A549 (cell line): ENCODE measurements at regions not wholly inside any gene's neighbourhood (a gene's known extent, or its start where the extent isn't known, plus 50 kb on each side); places are given as distances from the start of the nearest gene placed in this dataset.

Source experiments
- ATAC-seq, 2 experiments: fragments of 200-7000 bp in 1 of 2; fragments of >200 bp in 1 of 2; cut with Nextera tagmentation in 1 of 2; cut with Tn5 transposase in 1 of 2; 3 replicates each; pipeline versions ENCODE4 v1.8.0 to v1.9.1; 2018 to 2020; ENCODE audit warnings: mild to moderate bottlenecking in 1 of 2, moderate library complexity in 1 of 2
- CTCF ChIA-PET: fragments of 300-600 bp; sonication (Branson Sonifier 250); formaldehyde crosslinking; extraction: SDS; loops from one replicate; lab custom pipeline; 2021; ENCODE audit warnings: antibody characterized with exemption, inconsistent platforms; lab: Yijun Ruan, JAX
- POLR2A ChIA-PET: fragments of 350-600 bp; formaldehyde crosslinking; extraction: SDS; loops from one replicate; lab custom pipeline; 2021; ENCODE audit warnings: antibody characterized with exemption, inconsistent platforms; lab: Yijun Ruan, JAX
- DNase-seq, 2 experiments: peaks; one replicate each; pipeline versions ENCODE4 v3.0.0 to v3.0.0-alpha.2; 2011 to 2016; ENCODE audit warnings: low read depth in 1 of 2, low spot score in 1 of 2
- FAIRE-seq: peaks from 2 replicates; lab custom pipeline; 2011; peaks lifted over from hg19 to GRCh38; lab: Jason Lieb, UNC
- H3K27ac ChIP-seq, 2 experiments: fragments of >200 bp; sonication (Bioruptor Twin); formaldehyde crosslinking; 3 replicates each; pipeline ENCODE4 v1.5.1; 2016 to 2017
- H3K4me1 ChIP-seq: fragments of >200 bp; sonication (Bioruptor Twin); formaldehyde crosslinking; 3 replicates; pipeline ENCODE4 v1.6.1; 2016
- H3K4me2 ChIP-seq: fragments of >200 bp; sonication (Bioruptor Twin); formaldehyde crosslinking; 3 replicates; pipeline ENCODE4 v1.6.1; 2016
- H3K4me3 ChIP-seq: fragments of >200 bp; sonication (Bioruptor Twin); formaldehyde crosslinking; 3 replicates; pipeline ENCODE4 v1.5.1; 2016
- H3K9me3 ChIP-seq: fragments of >200 bp; sonication (Bioruptor Twin); formaldehyde crosslinking; 3 replicates; pipeline ENCODE4 v1.6.1; 2016
- BCL3 ChIP-seq: fragments of >200 bp; sonication (Bioruptor Twin); formaldehyde crosslinking; IDR thresholded peaks from 3 replicates; pipeline ENCODE4 v1.6.1; 2016
- CBX8 ChIP-seq: fragments of 200-600 bp; sonication (generic); IDR thresholded peaks from 2 replicates; pipeline ENCODE4 v1.6.1; 2016
- CEBPB ChIP-seq, 2 experiments: fragments of >200 bp in 1 of 2; sonication (Bioruptor Twin) in 1 of 2; formaldehyde crosslinking in 1 of 2; IDR thresholded peaks; 2 replicates each; pipeline ENCODE4 v1.6.1; 2012 to 2016
- CHD4 ChIP-seq: fragments of 200-600 bp; sonication (generic); IDR thresholded peaks from 2 replicates; pipeline ENCODE4 v1.6.1; 2016; ENCODE audit warnings: antibody characterized with exemption, mild to moderate bottlenecking, borderline replicate concordance
- CTCF ChIP-seq: fragments of >200 bp; sonication (Bioruptor Twin); formaldehyde crosslinking; IDR thresholded peaks from 3 replicates; pipeline ENCODE4 v1.5.1; 2016
- EHF ChIP-seq: fragments of 250-450 bp; sonication (Bioruptor Pico); IDR thresholded peaks from 2 replicates; pipeline ENCODE4 v1.5.0; 2020; ENCODE audit warnings: mild to moderate bottlenecking
- EHMT2 ChIP-seq: fragments of 200-600 bp; sonication (generic); IDR thresholded peaks from 2 replicates; pipeline ENCODE4 v1.6.1; 2016; ENCODE audit warnings: antibody characterized with exemption, low read depth, mild to moderate bottlenecking, moderate library complexity
- FOSL2 ChIP-seq, 2 experiments: fragments of 450-650 bp in 1 of 2; fragments of >200 bp in 1 of 2; sonication (Bioruptor Twin) in 1 of 2; formaldehyde crosslinking; IDR thresholded peaks; 2 replicates each; pipeline versions ENCODE4 v1.5.0 to v1.6.1; 2016 to 2020; ENCODE audit warnings: mild to moderate bottlenecking in 1 of 2, moderate library complexity in 1 of 2
- HDAC2 ChIP-seq: fragments of 200-600 bp; sonication (generic); IDR thresholded peaks from 2 replicates; pipeline ENCODE4 v1.6.1; 2016
- HES2 ChIP-seq: fragments of >200 bp; sonication (Bioruptor Twin); formaldehyde crosslinking; IDR thresholded peaks from 2 replicates; pipeline ENCODE4 v1.6.1; 2016
- HOXA7 ChIP-seq: fragments of 250-450 bp; sonication (Bioruptor Pico); IDR thresholded peaks from 2 replicates; pipeline ENCODE4 v1.5.0; 2020; ENCODE audit warnings: mild to moderate bottlenecking, moderate library complexity
- KDM1A ChIP-seq: fragments of 200-600 bp; sonication (generic); IDR thresholded peaks from 2 replicates; pipeline ENCODE4 v1.6.1; 2016; ENCODE audit warnings: low read depth, mild to moderate bottlenecking
- KDM5A ChIP-seq: fragments of 200-600 bp; sonication (generic); IDR thresholded peaks from 2 replicates; pipeline ENCODE4 v1.6.1; 2016; ENCODE audit warnings: antibody characterized with exemption, mild to moderate bottlenecking
- MYC ChIP-seq: IDR thresholded peaks from 2 replicates; pipeline ENCODE4 v1.6.1; 2012; ENCODE audit warnings: mild to moderate bottlenecking, inconsistent platforms, low read length, improper control_type of control experiment, borderline replicate concordance
- NR3C1 ChIP-seq: fragments of >200 bp; sonication (Bioruptor Twin); formaldehyde crosslinking; IDR thresholded peaks from 3 replicates; pipeline ENCODE4 v1.6.1; 2017
- RARB ChIP-seq: fragments of 250-450 bp; sonication (Bioruptor Pico); IDR thresholded peaks from 2 replicates; pipeline ENCODE4 v1.8.0; 2021; ENCODE audit warnings: mild to moderate bottlenecking, moderate library complexity
- SREBF2 ChIP-seq: fragments of 450-650 bp; IDR thresholded peaks from 2 replicates; pipeline ENCODE4 v1.6.1; 2014; ENCODE audit warnings: mild to moderate bottlenecking, moderate library complexity
- TFCP2L1 ChIP-seq: fragments of 250-450 bp; sonication (Bioruptor Pico); IDR thresholded peaks from 2 replicates; pipeline ENCODE4 v1.5.0; 2021; ENCODE audit warnings: mild to moderate bottlenecking
- TP53 ChIP-seq: fragments of 250-450 bp; sonication (Bioruptor Pico); IDR thresholded peaks from 2 replicates; pipeline ENCODE4 v1.5.0; 2021; ENCODE audit warnings: mild to moderate bottlenecking, moderate library complexity
- USF2 ChIP-seq: fragments of 450-650 bp; IDR thresholded peaks from 2 replicates; pipeline ENCODE4 v1.6.1; 2014; ENCODE audit warnings: antibody characterized with exemption
- ZFP36 ChIP-seq: fragments of 450-650 bp; IDR thresholded peaks from 2 replicates; pipeline ENCODE4 v1.6.1; 2014; ENCODE audit warnings: borderline replicate concordance; ENCODE audit not compliant: partially characterized antibody
- WGBS: methylation state at CpG from one replicate; pipeline ENCODE4 v1.1.6; 2017; ENCODE audit errors: missing lambda C conversion rate; 5-methylcytosine and 5-hydroxymethylcytosine counted together
- TF ChIP-seq, protein P1 (sequence below): fragments of 200-600 bp; sonication (generic); IDR thresholded peaks from 2 replicates; pipeline ENCODE4 v1.6.1; 2016; ENCODE audit warnings: antibody characterized with exemption, mild to moderate bottlenecking, moderate library complexity

DNA sequence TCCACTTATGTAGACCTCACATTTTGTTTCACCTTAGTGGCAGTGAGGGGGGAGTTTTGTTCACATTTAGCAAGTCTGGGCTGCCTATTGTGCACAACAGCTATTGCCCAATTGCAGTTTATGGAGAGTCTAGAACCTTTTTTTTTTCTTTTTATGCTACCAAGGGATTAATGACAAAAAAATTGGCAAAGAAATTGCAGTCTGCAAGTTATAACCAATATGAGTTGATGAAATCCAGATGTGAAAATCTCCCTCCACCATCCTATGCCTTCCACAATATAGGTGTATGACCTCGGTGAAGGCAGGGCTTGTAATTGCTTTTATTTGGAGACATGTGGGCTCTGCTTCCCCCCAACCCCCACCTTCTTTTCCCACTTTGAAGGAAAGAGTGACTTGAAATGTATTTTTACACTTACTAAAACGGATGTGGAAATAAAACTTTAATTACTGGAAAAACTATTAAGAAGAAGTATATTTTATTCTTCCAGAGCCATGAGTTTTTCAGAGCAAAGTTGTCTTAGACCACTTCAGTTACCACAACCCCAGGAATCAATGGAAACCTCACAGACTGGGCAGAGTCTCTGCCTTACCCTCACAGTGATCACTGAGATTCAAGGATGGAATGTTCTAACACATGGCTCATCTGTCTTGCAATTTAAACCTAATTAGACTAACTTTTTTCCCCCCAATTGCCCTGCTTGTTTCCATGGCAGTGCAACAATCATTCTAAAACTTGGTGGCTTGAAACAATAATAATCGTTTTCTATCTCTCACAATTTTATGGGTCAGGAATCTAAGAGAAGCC, 120.8 kb upstream of the SLC5A12 start:
- POLR2A ChIA-PET: no interaction called here
- no peak overlapping the region for H3K27ac ChIP-seq

GRCh38 chr11:26843539-26843938, 121.7 kb upstream of the SLC5A12 start:
- 0% methylated on average over 2 of the region's 2 CpGs for WGBS
- POLR2A ChIA-PET: no interaction called here
- ATAC-seq (no peak), FAIRE-seq (no peak), DNase-seq (no peak)
- Histone ChIP-seq H3K4me1 (no peaks in the 10 kb centered on the region), H3K9me3 (no peaks in the 10 kb centered on the region)
- CTCF ChIA-PET: interaction anchor here (1.0 kb wide), 1 partner anchor 315 kb away, joined by 3 read pairs; no protein-coding TSS in a partner anchor
- TF ChIP-seq, protein P1, sequence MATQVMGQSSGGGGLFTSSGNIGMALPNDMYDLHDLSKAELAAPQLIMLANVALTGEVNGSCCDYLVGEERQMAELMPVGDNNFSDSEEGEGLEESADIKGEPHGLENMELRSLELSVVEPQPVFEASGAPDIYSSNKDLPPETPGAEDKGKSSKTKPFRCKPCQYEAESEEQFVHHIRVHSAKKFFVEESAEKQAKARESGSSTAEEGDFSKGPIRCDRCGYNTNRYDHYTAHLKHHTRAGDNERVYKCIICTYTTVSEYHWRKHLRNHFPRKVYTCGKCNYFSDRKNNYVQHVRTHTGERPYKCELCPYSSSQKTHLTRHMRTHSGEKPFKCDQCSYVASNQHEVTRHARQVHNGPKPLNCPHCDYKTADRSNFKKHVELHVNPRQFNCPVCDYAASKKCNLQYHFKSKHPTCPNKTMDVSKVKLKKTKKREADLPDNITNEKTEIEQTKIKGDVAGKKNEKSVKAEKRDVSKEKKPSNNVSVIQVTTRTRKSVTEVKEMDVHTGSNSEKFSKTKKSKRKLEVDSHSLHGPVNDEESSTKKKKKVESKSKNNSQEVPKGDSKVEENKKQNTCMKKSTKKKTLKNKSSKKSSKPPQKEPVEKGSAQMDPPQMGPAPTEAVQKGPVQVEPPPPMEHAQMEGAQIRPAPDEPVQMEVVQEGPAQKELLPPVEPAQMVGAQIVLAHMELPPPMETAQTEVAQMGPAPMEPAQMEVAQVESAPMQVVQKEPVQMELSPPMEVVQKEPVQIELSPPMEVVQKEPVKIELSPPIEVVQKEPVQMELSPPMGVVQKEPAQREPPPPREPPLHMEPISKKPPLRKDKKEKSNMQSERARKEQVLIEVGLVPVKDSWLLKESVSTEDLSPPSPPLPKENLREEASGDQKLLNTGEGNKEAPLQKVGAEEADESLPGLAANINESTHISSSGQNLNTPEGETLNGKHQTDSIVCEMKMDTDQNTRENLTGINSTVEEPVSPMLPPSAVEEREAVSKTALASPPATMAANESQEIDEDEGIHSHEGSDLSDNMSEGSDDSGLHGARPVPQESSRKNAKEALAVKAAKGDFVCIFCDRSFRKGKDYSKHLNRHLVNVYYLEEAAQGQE: no peak
- no peak for TF ChIP-seq ZFP36
- no peak for TF ChIP-seq MYC
- no peak for TF ChIP-seq CEBPB (IDR thresholded peaks at IDR 0.05)
- TF ChIP-seq RARB: no peak
- no peak for TF ChIP-seq HES2
- no peak for TF ChIP-seq EHF (CRISPR knock-in tag)
- no peak for TF ChIP-seq TP53 (CRISPR knock-in tag)
- no peak for TF ChIP-seq KDM5A
- no peak for TF ChIP-seq NR3C1
- TF ChIP-seq CBX8: no peak
- TF ChIP-seq BCL3: no peak
- no peak for TF ChIP-seq TFCP2L1 (CRISPR knock-in tag)
- TF ChIP-seq, all 56 proteins: peak for 0
- Histone ChIP-seq H3K4me3 (no peak overlapping the region), H3K4me2 (no peak overlapping the region), H3K27ac (no peak overlapping the region)

More for the DNA sequence above, 120.8 kb upstream of the SLC5A12 start:
- no peak overlapping the region for H3K4me3 ChIP-seq
- CTCF ChIA-PET: no interaction called here
- FAIRE-seq (no peak), ATAC-seq (no peak), DNase-seq (no peak)
- 0% methylated on average over 3 of the region's 3 CpGs for WGBS
- no peak for TF ChIP-seq SREBF2
- no peak for TF ChIP-seq KDM1A
- TF ChIP-seq FOSL2 (IDR thresholded peaks at IDR 0.05): no peak
- TF ChIP-seq FOSL2 (CRISPR knock-in tag; IDR thresholded peaks at IDR 0.05): no peak
- TF ChIP-seq CHD4: no peak
- no peak for TF ChIP-seq TP53 (CRISPR knock-in tag)
- H3K9me3 ChIP-seq: no peaks in the 10 kb centered on the region
- H3K4me1 ChIP-seq: no peaks in the 10 kb centered on the region
- no peak overlapping the region for H3K4me2 ChIP-seq

- no peak for ATAC-seq
- no peaks in the 10 kb centered on the region for H3K4me1 ChIP-seq
- CTCF ChIA-PET: no interaction called here
- no peak for TF ChIP-seq EHMT2
- TF ChIP-seq HOXA7 (CRISPR knock-in tag): no peak
- TF ChIP-seq CTCF: no peak
- TF ChIP-seq USF2: no peak
- no peak for TF ChIP-seq HDAC2
- TF ChIP-seq SREBF2: no peak
- TF ChIP-seq, all 56 proteins: peak for 0
- no peak for DNase-seq
- POLR2A ChIA-PET: no interaction called here
- no peak overlapping the region for H3K27ac ChIP-seq
- no peak overlapping the region for H3K4me3 ChIP-seq
- WGBS: 0% methylated on average over 2 of the region's 2 CpGs
- FAIRE-seq: no peak
- H3K9me3 ChIP-seq: no peaks in the 10 kb centered on the region
- no peak overlapping the region for H3K4me2 ChIP-seq
Observed at GRCh38 chr11:26844963-26845362, 123.1 kb upstream of the SLC5A12 start.
